ENCODE measurements at regions not wholly inside any gene's neighbourhood (a gene's known extent, or its start where the extent isn't known, plus 50 kb on each side); places are given as distances from the start of the nearest gene placed in this dataset.

DNA sequence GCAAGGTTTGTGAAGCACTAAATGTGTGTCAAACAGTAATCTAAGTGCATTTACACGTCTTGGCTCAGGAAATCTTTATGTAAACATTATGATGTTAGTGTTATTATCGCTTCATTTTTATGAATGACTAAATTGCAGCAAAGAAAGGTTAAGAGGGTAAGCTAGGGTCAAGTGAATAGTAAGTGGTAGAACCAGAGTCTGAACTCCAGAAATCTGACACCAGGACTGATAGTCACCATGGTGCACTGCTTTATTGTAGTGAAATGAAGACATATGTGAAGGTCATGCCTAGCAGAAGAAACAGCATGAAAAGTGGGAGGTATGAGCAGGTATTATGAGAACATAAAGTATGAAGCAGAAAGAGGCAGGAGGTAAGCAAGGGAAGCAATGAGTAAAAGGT, 368.7 kb upstream of the TENM4 start:
- no peak overlapping the region for H2BK15ac ChIP-seq (ENCODE audit: low read length)
- no peak overlapping the region for H2BK12ac ChIP-seq (ENCODE audit: low read depth, low read length)
- 0 out of 4 replicates have a peak, but pooled peaks cover 0 to 3% of the 10 kb centered on the region in 2 experiments for H3K9me3 ChIP-seq (ENCODE audit: insufficient read depth in 2 of 2, low read depth in 1 of 2, low read length in 1 of 2)
- no peaks in the 10 kb centered on the region for H3K23me2 ChIP-seq (ENCODE audit: low read depth, low read length)
- H3K18ac ChIP-seq (ENCODE audit: extremely low read depth, low read length), result no peak overlapping the region
- no peak overlapping the region for H2AK5ac ChIP-seq (ENCODE audit: low read depth, low read length)
- CTCF ChIA-PET (ENCODE audit: partially characterized antibody), result interaction anchor here (1.1 kb wide), 1 partner anchor 11 kb away, joined by 4 read pairs; no protein-coding TSS in a partner anchor
- no peaks in the 10 kb centered on the region for H3K79me1 ChIP-seq (ENCODE audit: low read depth, low read length)
- FAIRE-seq (no peak), DNase-seq (ENCODE audit: low read depth in 1 of 2, low spot score in 2 of 2) (no peak)
- no peak overlapping the region for H3K56ac ChIP-seq (replicated peaks; ENCODE audit: insufficient read length, low read depth, low read length)
- H2BK5ac ChIP-seq (ENCODE audit: low read depth, low read length), result no peak overlapping the region
- H3K23ac ChIP-seq (ENCODE audit: insufficient read length), result no peak overlapping the region
- WGBS, 2 experiments (ENCODE audit: extremely low coverage in 1 of 2, insufficient coverage in 1 of 2, insufficient read length in 1 of 2, insufficient replicate concordance in 2 of 2, low coverage in 1 of 2, low lambda C conversion rate in 2 of 2, missing lambda C conversion rate in 1 of 2), result 89% methylated on average over 2 of the region's 2 CpGs; no CpG with 5 or more reads in 1 of the 2 experiments
- H3K4me2 ChIP-seq (ENCODE audit: insufficient read depth in 1 of 2, low read depth in 2 of 2, low read length in 2 of 2), result no peak overlapping the region
- H4K20me1 ChIP-seq (replicated peaks in 1 of 2; ENCODE audit: control insufficient read depth in 1 of 2, insufficient read depth in 2 of 2, low read length in 2 of 2), result no peaks in the 10 kb centered on the region
- H2AFZ ChIP-seq (ENCODE audit: low read length), result no peak overlapping the region
- H3K27me3 ChIP-seq (replicated peaks in 1 of 4; ENCODE audit: control insufficient read depth in 3 of 4, extremely low read depth in 1 of 4, insufficient read depth in 3 of 4, low read length in 3 of 4), result no peaks in the 10 kb centered on the region
- H4K5ac ChIP-seq (ENCODE audit: insufficient read length, low read depth, low read length), result no peak overlapping the region
- no peak overlapping the region for H3K14ac ChIP-seq (ENCODE audit: insufficient read length)
- no peak overlapping the region for H3K4ac ChIP-seq (replicated peaks; ENCODE audit: insufficient read length, low read depth, low read length)
- H2BK120ac ChIP-seq (replicated peaks; ENCODE audit: low read depth, low read length), result no peak overlapping the region
- H4K8ac ChIP-seq (ENCODE audit: extremely low read depth, insufficient read depth, low read length), result no peak overlapping the region
- no peak overlapping the region for H4K91ac ChIP-seq (replicated peaks; ENCODE audit: insufficient read length, low read length)
- H3K9ac ChIP-seq (replicated peaks in 1 of 4; ENCODE audit: extremely low read depth in 1 of 4, low read depth in 3 of 4, low read length in 3 of 4), result no peak overlapping the region
- H3K27ac ChIP-seq (ENCODE audit: low read depth, low read length), result no peak overlapping the region
- H3K36me3 ChIP-seq (ENCODE audit: control insufficient read depth in 2 of 4, insufficient read depth in 4 of 4, low read length in 3 of 4), result no peaks in the 10 kb centered on the region
- no peak overlapping the region for H2BK20ac ChIP-seq (ENCODE audit: low read length)
- POLR2A ChIA-PET (ENCODE audit: partially characterized antibody), result no interaction called here
- H3K4me3 ChIP-seq (ENCODE audit: extremely low read depth in 1 of 4, insufficient read depth in 2 of 4, low read depth in 3 of 4, low read length in 4 of 4), result no peak overlapping the region
- H3K79me2 ChIP-seq (ENCODE audit: control insufficient read depth in 1 of 2, insufficient read depth in 2 of 2, low read length in 2 of 2), result no peaks in the 10 kb centered on the region
- H3K4me1 ChIP-seq (replicated peaks in 1 of 4; ENCODE audit: control insufficient read depth in 3 of 4, insufficient read depth in 4 of 4, low read length in 3 of 4), result no peaks in the 10 kb centered on the region
- TF ChIP-seq KDM1A (IDR thresholded peaks at IDR 0.05; ENCODE audit: borderline replicate concordance, low read length) (no peak), TBP (IDR thresholded peaks at IDR 0.05; ENCODE audit: low read depth, low read length) (no peak), CHD1 (IDR thresholded peaks at IDR 0.05; ENCODE audit: low read depth, low read length) (no peak), ASH2L (IDR thresholded peaks at IDR 0.05; ENCODE audit: low read length) (no peak), POLR2AphosphoS5 (IDR thresholded peaks at IDR 0.05; ENCODE audit: low read depth, low read length) (no peak), YY1 (IDR thresholded peaks at IDR 0.05; ENCODE audit: low read depth, low read length) (no peak), SIN3A (conservative IDR thresholded peaks at IDR 0.05 in 1 of 2, IDR thresholded peaks at IDR 0.05 in 1 of 2; ENCODE audit: low read depth in 1 of 2, low read length in 2 of 2) (no peak), GABPA (IDR thresholded peaks at IDR 0.05; ENCODE audit: borderline replicate concordance, insufficient read depth, low read length) (no peak), RNF2 (IDR thresholded peaks at IDR 0.05; ENCODE audit: borderline replicate concordance, low read depth, low read length, missing control alignments, poor library complexity, severe bottlenecking) (no peak), SP1 (IDR thresholded peaks at IDR 0.05; ENCODE audit: low read depth, low read length) (no peak)
- TF ChIP-seq, protein P1, sequence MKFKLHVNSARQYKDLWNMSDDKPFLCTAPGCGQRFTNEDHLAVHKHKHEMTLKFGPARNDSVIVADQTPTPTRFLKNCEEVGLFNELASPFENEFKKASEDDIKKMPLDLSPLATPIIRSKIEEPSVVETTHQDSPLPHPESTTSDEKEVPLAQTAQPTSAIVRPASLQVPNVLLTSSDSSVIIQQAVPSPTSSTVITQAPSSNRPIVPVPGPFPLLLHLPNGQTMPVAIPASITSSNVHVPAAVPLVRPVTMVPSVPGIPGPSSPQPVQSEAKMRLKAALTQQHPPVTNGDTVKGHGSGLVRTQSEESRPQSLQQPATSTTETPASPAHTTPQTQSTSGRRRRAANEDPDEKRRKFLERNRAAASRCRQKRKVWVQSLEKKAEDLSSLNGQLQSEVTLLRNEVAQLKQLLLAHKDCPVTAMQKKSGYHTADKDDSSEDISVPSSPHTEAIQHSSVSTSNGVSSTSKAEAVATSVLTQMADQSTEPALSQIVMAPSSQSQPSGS (IDR thresholded peaks at IDR 0.05; ENCODE audit: low read length), result no peak
- TF ChIP-seq, protein P2, sequence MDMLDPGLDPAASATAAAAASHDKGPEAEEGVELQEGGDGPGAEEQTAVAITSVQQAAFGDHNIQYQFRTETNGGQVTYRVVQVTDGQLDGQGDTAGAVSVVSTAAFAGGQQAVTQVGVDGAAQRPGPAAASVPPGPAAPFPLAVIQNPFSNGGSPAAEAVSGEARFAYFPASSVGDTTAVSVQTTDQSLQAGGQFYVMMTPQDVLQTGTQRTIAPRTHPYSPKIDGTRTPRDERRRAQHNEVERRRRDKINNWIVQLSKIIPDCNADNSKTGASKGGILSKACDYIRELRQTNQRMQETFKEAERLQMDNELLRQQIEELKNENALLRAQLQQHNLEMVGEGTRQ (IDR thresholded peaks at IDR 0.05; ENCODE audit: low read length), result no peak

All from H1 (cell line).